H1 (cell line): ENCODE measurements at regions not wholly inside any gene's neighbourhood (a gene's known extent, or its start where the extent isn't known, plus 50 kb on each side); places are given as distances from the start of the nearest gene placed in this dataset.

Experiments used
- CTCF ChIA-PET: fragments of 300-600 bp; sonication (Branson Sonifier 250); formaldehyde crosslinking; loops from one replicate; lab custom pipeline; 2021; ENCODE audit not compliant: partially characterized antibody; lab: Charles Lee
- POLR2A ChIA-PET: fragments of 300-600 bp; sonication (Branson Sonifier 250); formaldehyde crosslinking; loops from one replicate; lab custom pipeline; 2021; ENCODE audit warnings: inconsistent platforms; ENCODE audit not compliant: partially characterized antibody; lab: Charles Lee
- DNase-seq, 2 experiments: peaks; one replicate each; pipeline versions ENCODE4 v3.0.0 to v3.0.0-alpha.2; 2010 to 2022; ENCODE audit warnings: low spot score in 2 of 2, low read depth in 1 of 2, mixed read lengths in 1 of 2
- FAIRE-seq: peaks from 2 replicates; lab custom pipeline; 2011; peaks lifted over from hg19 to GRCh38; lab: Jason Lieb, UNC
- H2AFZ ChIP-seq: 2 replicates; pipeline ENCODE4 v1.8.1; 2012; ENCODE audit warnings: low read length, inconsistent platforms
- H2AK5ac ChIP-seq: 2 replicates; pipeline ENCODE4 v1.6.1; 2013; ENCODE audit warnings: low read depth, low read length
- H2BK120ac ChIP-seq: replicated peaks from 2 replicates; pipeline ENCODE3; 2013; ENCODE audit warnings: low read depth, low read length, inconsistent platforms
- H2BK12ac ChIP-seq: 2 replicates; pipeline ENCODE4 v1.6.1; 2013; ENCODE audit warnings: low read depth, low read length
- H2BK15ac ChIP-seq: 2 replicates; pipeline ENCODE4 v1.6.1; 2013; ENCODE audit warnings: low read length
- H2BK20ac ChIP-seq: 2 replicates; pipeline ENCODE4 v1.6.1; 2013; ENCODE audit warnings: low read length
- H2BK5ac ChIP-seq: 2 replicates; pipeline ENCODE4 v1.6.1; 2013; ENCODE audit warnings: low read depth, low read length
- H3K14ac ChIP-seq: 2 replicates; pipeline ENCODE4 v1.6.1; 2013; ENCODE audit warnings: inconsistent platforms; ENCODE audit not compliant: insufficient read length
- H3K18ac ChIP-seq: 2 replicates; pipeline ENCODE4 v1.6.1; 2013; ENCODE audit warnings: low read length; ENCODE audit errors: extremely low read depth
- H3K23ac ChIP-seq: 2 replicates; pipeline ENCODE4 v1.6.1; 2013; ENCODE audit warnings: inconsistent platforms; ENCODE audit not compliant: insufficient read length
- H3K23me2 ChIP-seq: 2 replicates; pipeline ENCODE4 v1.6.1; 2013; ENCODE audit warnings: low read depth, low read length
- H3K27ac ChIP-seq: 2 replicates; pipeline ENCODE4 v1.6.1; 2011; ENCODE audit warnings: low read depth, low read length, inconsistent platforms
- H3K27me3 ChIP-seq, 4 experiments: replicated peaks in 1 of 4; 1 replicate in 1 of 4; 2 replicates in 3 of 4; pipeline versions ENCODE4 v1.6.1 to v1.8.1; 2011 to 2013; ENCODE audit warnings: low read length in 3 of 4, mild to moderate bottlenecking in 3 of 4, inconsistent platforms in 2 of 4, mixed read lengths in 2 of 4, moderate library complexity in 1 of 4; ENCODE audit not compliant: control insufficient read depth in 3 of 4, insufficient read depth in 3 of 4; ENCODE audit errors: extremely low read depth in 1 of 4
- H3K36me3 ChIP-seq, 4 experiments: 2 replicates each; pipeline versions ENCODE4 v1.6.1 to v1.8.1; 2011 to 2013; ENCODE audit warnings: mild to moderate bottlenecking in 4 of 4, low read length in 3 of 4, moderate library complexity in 2 of 4, control low read depth in 1 of 4, inconsistent platforms in 1 of 4; ENCODE audit not compliant: insufficient read depth in 4 of 4, control insufficient read depth in 2 of 4
- H3K4ac ChIP-seq: replicated peaks from 2 replicates; pipeline ENCODE3; 2013; ENCODE audit warnings: low read length, low read depth, mixed read lengths, inconsistent platforms; ENCODE audit not compliant: insufficient read length
- H3K4me1 ChIP-seq, 4 experiments: replicated peaks in 1 of 4; 1 replicate in 1 of 4; 2 replicates in 3 of 4; pipeline versions ENCODE4 v1.6.1 to v1.8.1; 2011 to 2013; ENCODE audit warnings: low read length in 3 of 4, inconsistent platforms in 2 of 4, mixed read lengths in 1 of 4; ENCODE audit not compliant: insufficient read depth in 4 of 4, control insufficient read depth in 3 of 4
- H3K4me2 ChIP-seq, 2 experiments: 2 replicates each; pipeline versions ENCODE4 v1.6.1 to v1.8.1; 2011 to 2013; ENCODE audit warnings: low read depth in 2 of 2, low read length in 2 of 2, control low read depth in 1 of 2, inconsistent platforms in 1 of 2, mild to moderate bottlenecking in 1 of 2; ENCODE audit not compliant: insufficient read depth in 1 of 2
- H3K4me3 ChIP-seq, 4 experiments: fragments of 200-600, 300-600 bp in 1 of 4; sonication (generic), shearing (Covaris generic), sonication (Bioruptor Twin) in 1 of 4; 2 replicates each; pipeline versions ENCODE4 v1.5.1 to v1.8.1; 2011 to 2016; ENCODE audit warnings: low read length in 4 of 4, low read depth in 3 of 4, control low read depth in 2 of 4, inconsistent platforms in 2 of 4, mild to moderate bottlenecking in 2 of 4, mixed read lengths in 1 of 4, moderate library complexity in 1 of 4; ENCODE audit not compliant: insufficient read depth in 2 of 4; ENCODE audit errors: extremely low read depth in 1 of 4
- H3K56ac ChIP-seq: replicated peaks from 2 replicates; pipeline ENCODE3; 2013; ENCODE audit warnings: low read depth, mild to moderate bottlenecking, mixed read lengths, low read length, inconsistent platforms; ENCODE audit not compliant: insufficient read length
- H3K79me1 ChIP-seq: 2 replicates; pipeline ENCODE4 v1.6.1; 2013; ENCODE audit warnings: low read depth, low read length, control low read depth
- H3K79me2 ChIP-seq, 2 experiments: 2 replicates each; pipeline versions ENCODE4 v1.6.1 to v1.8.1; 2012 to 2013; ENCODE audit warnings: low read length in 2 of 2, mild to moderate bottlenecking in 2 of 2, inconsistent platforms in 1 of 2; ENCODE audit not compliant: insufficient read depth in 2 of 2, control insufficient read depth in 1 of 2
- H3K9ac ChIP-seq, 4 experiments: replicated peaks in 1 of 4; 1 replicate in 1 of 4; 2 replicates in 3 of 4; pipeline versions ENCODE4 v1.6.1 to v1.8.1; 2011 to 2013; ENCODE audit warnings: low read depth in 3 of 4, low read length in 3 of 4, control low read depth in 2 of 4, mild to moderate bottlenecking in 2 of 4, moderate library complexity in 2 of 4, inconsistent platforms in 1 of 4; ENCODE audit errors: extremely low read depth in 1 of 4
- H3K9me3 ChIP-seq, 2 experiments: 2 replicates each; pipeline versions ENCODE4 v1.6.1 to v1.8.1; 2012 to 2013; ENCODE audit warnings: mild to moderate bottlenecking in 2 of 2, moderate library complexity in 2 of 2, control low read depth in 1 of 2, inconsistent platforms in 1 of 2, low read depth in 1 of 2, low read length in 1 of 2, mixed read lengths in 1 of 2; ENCODE audit not compliant: insufficient read depth in 2 of 2
- H4K20me1 ChIP-seq, 2 experiments: replicated peaks in 1 of 2; 2 replicates each; pipeline versions ENCODE3 to v1.8.1; 2011 to 2013; ENCODE audit warnings: inconsistent platforms in 2 of 2, low read length in 2 of 2, mild to moderate bottlenecking in 1 of 2; ENCODE audit not compliant: insufficient read depth in 2 of 2, control insufficient read depth in 1 of 2
- H4K5ac ChIP-seq: 2 replicates; pipeline ENCODE4 v1.6.1; 2013; ENCODE audit warnings: low read length, low read depth, mixed read lengths, inconsistent platforms; ENCODE audit not compliant: insufficient read length
- H4K8ac ChIP-seq: 2 replicates; pipeline ENCODE4 v1.8.0; 2013; ENCODE audit warnings: mild to moderate bottlenecking, moderate library complexity, low read length, inconsistent platforms; ENCODE audit not compliant: insufficient read depth; ENCODE audit errors: extremely low read depth
- H4K91ac ChIP-seq: replicated peaks from 2 replicates; pipeline ENCODE3; 2013; ENCODE audit warnings: low read length, mixed read lengths, inconsistent platforms; ENCODE audit not compliant: insufficient read length
- CREB1 ChIP-seq: IDR thresholded peaks from 2 replicates; pipeline ENCODE4 v1.6.1; 2012; ENCODE audit warnings: inconsistent platforms
- FOSL1 ChIP-seq: IDR thresholded peaks from 2 replicates; pipeline ENCODE4 v1.6.1; 2011; ENCODE audit warnings: mild to moderate bottlenecking, low read depth, low read length, moderate library complexity; ENCODE audit not compliant: insufficient read depth
- HDAC6 ChIP-seq: IDR thresholded peaks from one replicate; pipeline ENCODE4 v1.7.1; 2012; ENCODE audit warnings: low read depth, mild to moderate bottlenecking, inconsistent platforms, low read length, moderate library complexity
- MAFK ChIP-seq: IDR thresholded peaks from 2 replicates; pipeline ENCODE4 v1.6.1; 2012; ENCODE audit warnings: low read depth, mild to moderate bottlenecking, improper control_type of control experiment, low read length
- SIN3A ChIP-seq, 2 experiments: IDR thresholded peaks in 1 of 2; conservative IDR thresholded peaks in 1 of 2; 2 replicates each; pipeline ENCODE4 v1.6.1; 2011 to 2012; ENCODE audit warnings: low read length in 2 of 2, improper control_type of control experiment in 1 of 2, low read depth in 1 of 2, mild to moderate bottlenecking in 1 of 2
- SP2 ChIP-seq: IDR thresholded peaks from 2 replicates; pipeline ENCODE4 v1.6.1; 2012; ENCODE audit warnings: mild to moderate bottlenecking, low read length, inconsistent platforms
- TAF1 ChIP-seq: IDR thresholded peaks from 2 replicates; pipeline ENCODE4 v1.6.1; 2011; ENCODE audit warnings: mild to moderate bottlenecking, low read depth, low read length
- TAF7 ChIP-seq: optimal IDR thresholded peaks from 2 replicates; pipeline ENCODE3; 2011; ENCODE audit warnings: low read depth, mild to moderate bottlenecking, inconsistent platforms, low read length, moderate library complexity, borderline replicate concordance
- TBP ChIP-seq: IDR thresholded peaks from 2 replicates; pipeline ENCODE4 v1.6.1; 2011; ENCODE audit warnings: low read depth, low read length, improper control_type of control experiment
- YY1 ChIP-seq: IDR thresholded peaks from 2 replicates; pipeline ENCODE4 v1.6.1; 2011; ENCODE audit warnings: low read depth, mild to moderate bottlenecking, low read length
- WGBS, 2 experiments: shearing (Covaris generic) in 1 of 2; methylation state at CpG; one replicate each; pipeline versions ENCODE4 v1.1.6 to v1.1.7; 2013 to 2015; ENCODE audit warnings: low lambda C conversion rate in 2 of 2, mixed read lengths in 2 of 2, inconsistent platforms in 1 of 2, low coverage in 1 of 2, missing lambda C conversion rate in 1 of 2; ENCODE audit not compliant: insufficient replicate concordance in 2 of 2, insufficient coverage in 1 of 2, insufficient read length in 1 of 2; ENCODE audit errors: extremely low coverage in 1 of 2, missing lambda C conversion rate in 1 of 2; 5-methylcytosine and 5-hydroxymethylcytosine counted together

GRCh38 chr21:36564647-36565046 lies 84.7 kb upstream of the CLDN14 start:
- no peaks in the 10 kb centered on the region for H3K23me2 ChIP-seq
- no peaks in the 10 kb centered on the region for H3K36me3 ChIP-seq
- H4K5ac ChIP-seq, result no peak overlapping the region
- H3K18ac ChIP-seq, result no peak overlapping the region
- H4K20me1 ChIP-seq, result no peaks in the 10 kb centered on the region
- H2AFZ ChIP-seq, result no peak overlapping the region
- no peak overlapping the region for H2BK20ac ChIP-seq
- no peak overlapping the region for H3K4me3 ChIP-seq
- no peak overlapping the region for H2BK15ac ChIP-seq
- no peak overlapping the region for H3K23ac ChIP-seq
- no peak overlapping the region for H3K9ac ChIP-seq
- H3K79me2 ChIP-seq, result no peaks in the 10 kb centered on the region
- no peak overlapping the region for H3K4me2 ChIP-seq
- peaks cover 4 to 5% of the 10 kb centered on the region in 2 experiments; a peak in 3 of 4 replicates for H3K9me3 ChIP-seq
- 0% methylated on average over 1 of the region's 1 CpG; no CpG with 5 or more reads in 1 of the 2 experiments for WGBS, 2 experiments
- no peak overlapping the region for H4K91ac ChIP-seq
- no peak overlapping the region for H3K56ac ChIP-seq
- no peak overlapping the region for H2AK5ac ChIP-seq
- no peaks in the 10 kb centered on the region for H3K4me1 ChIP-seq
- no peak for FAIRE-seq
- ChIA-PET POLR2A (no interaction called here), CTCF (no interaction called here)
- H4K8ac ChIP-seq, result no peak overlapping the region
- no peaks in the 10 kb centered on the region for H3K79me1 ChIP-seq
- H3K14ac ChIP-seq, result no peak overlapping the region
- DNase-seq, result no peak
- H3K4ac ChIP-seq, result no peak overlapping the region
- no peaks in the 10 kb centered on the region; a peak in 1 of 7 replicates for H3K27me3 ChIP-seq
- H2BK120ac ChIP-seq, result no peak overlapping the region
- H2BK12ac ChIP-seq, result no peak overlapping the region
- H2BK5ac ChIP-seq, result no peak overlapping the region
- H3K27ac ChIP-seq, result no peak overlapping the region
- TF ChIP-seq MAFK (no peak), TBP (no peak), HDAC6 (no peak), FOSL1 (no peak), SIN3A (conservative IDR thresholded peaks at IDR 0.05 in 1 of 2, IDR thresholded peaks at IDR 0.05 in 1 of 2; ENCODE audit: low read depth in 1 of 2, low read length in 2 of 2) (no peak), SP2 (no peak), YY1 (no peak), TAF7 (no peak), CREB1 (no peak), TAF1 (no peak)
